Right ventricle myocardium superior (tissue), 1 donor: ENCODE measurements at regions not wholly inside any gene's neighbourhood (a gene's known extent, or its start where the extent isn't known, plus 50 kb on each side); places are given as distances from the start of the nearest gene placed in this dataset.
"Not testable (repeated sequence)": the region's sequence is repeated elsewhere in the genome, so short reads cannot be mapped to it uniquely, and the experiment has no call there.

Experiments
- ATAC-seq: fragments of 200-7000 bp; cut with Tn5 transposase; one replicate; pipeline ENCODE4 v1.9.1; 2020; ENCODE audit warnings: mild to moderate bottlenecking; ENCODE audit not compliant: poor library complexity
- DNase-seq: peaks from one replicate; pipeline ENCODE4 v3.0.0-alpha.2; 2020
- intact Hi-C: fragments of 100-400 bp; cut with DNase I; formaldehyde crosslinking; loops from one replicate; pipeline ENCODE4 v1.11.2; 2022
- donor health status: DM: no; HTN: yes; CAD: no; lungs with severe emphysema.

GRCh38 chr13:26480246-26480855, 77.1 kb upstream of the WASF3 start:
- intact Hi-C loops = loop anchor here (5.0 kb wide), 1 partner anchor 217 kb away; no protein-coding TSS in a partner anchor
- DNase-seq (no peak), ATAC-seq (no peak)

GRCh38 chr13:26482451-26483197, 74.9 kb upstream of the WASF3 start:
- DNase-seq = no peak
- intact Hi-C loops = loop anchor here (5.0 kb wide), 1 partner anchor 215 kb away; no protein-coding TSS in a partner anchor
- ATAC-seq = peak; percentile 39

- ATAC-seq (no peak), DNase-seq (no peak)
- intact Hi-C loops = loop anchor here (5.0 kb wide), 1 partner anchor 214 kb away; no protein-coding TSS in a partner anchor
Measured at GRCh38 chr13:26483546-26483945, 73.9 kb upstream of the WASF3 start.

GRCh38 chr13:26484196-26484595, 73.3 kb upstream of the WASF3 start:
- ATAC-seq (no peak), DNase-seq (no peak)
- intact Hi-C loops = loop anchor here (5.0 kb wide), 1 partner anchor 213 kb away; no protein-coding TSS in a partner anchor

GRCh38 chr13:26485288-26485687, 72.2 kb upstream of the WASF3 start:
- ATAC-seq (no peak), DNase-seq (no peak)
- intact Hi-C loops = no loop called here

- peak; percentile 57 for ATAC-seq
- DNase-seq = no peak
- intact Hi-C loops = no loop called here
Measured at GRCh38 chr13:26485786-26486185, 71.7 kb upstream of the WASF3 start.

GRCh38 chr13:26486550-26486949, 70.9 kb upstream of the WASF3 start:
- ATAC-seq (peak; percentile 91), DNase-seq (peak; percentile 62)
- intact Hi-C loops = no loop called here

- DNase-seq (no peak), ATAC-seq (no peak)
- intact Hi-C loops = no loop called here
Measured at GRCh38 chr13:26487781-26488180, 69.7 kb upstream of the WASF3 start.

GRCh38 chr13:26488236-26489003, 69.1 kb upstream of the WASF3 start:
- intact Hi-C loops = no loop called here
- no peak for DNase-seq
- ATAC-seq = no peak

- ATAC-seq, intact Hi-C loops, DNase-seq: not testable (repeated sequence)
Measured at GRCh38 chr13:26492301-26492700, 65.2 kb upstream of the WASF3 start.

GRCh38 chr13:26494571-26495195, 62.8 kb upstream of the WASF3 start:
- no peak for ATAC-seq
- intact Hi-C loops = no loop called here
- DNase-seq = no peak

- intact Hi-C loops = loop anchor here (2.0 kb wide), 1 partner anchor 311 kb away; no protein-coding TSS in a partner anchor
- no peak for DNase-seq
- no peak for ATAC-seq
Measured at GRCh38 chr13:26495750-26496149, 61.7 kb upstream of the WASF3 start.

GRCh38 chr13:26497968-26498511, 59.4 kb upstream of the WASF3 start:
- intact Hi-C loops = loop anchor here (2.0 kb wide), 1 partner anchor 313 kb away; no protein-coding TSS in a partner anchor
- DNase-seq (no peak), ATAC-seq (no peak)

GRCh38 chr13:26498656-26499601, 58.6 kb upstream of the WASF3 start:
- intact Hi-C loops = no loop called here
- peak; percentile 36 for ATAC-seq
- DNase-seq = no peak

GRCh38 chr13:26500618-26501320, 56.7 kb upstream of the WASF3 start:
- no peak for DNase-seq
- ATAC-seq = no peak
- intact Hi-C loops = no loop called here

- ATAC-seq (no peak), DNase-seq (no peak)
- intact Hi-C loops = no loop called here
Measured at GRCh38 chr13:26501641-26502040, 55.8 kb upstream of the WASF3 start.

GRCh38 chr13:26502826-26503225, 54.7 kb upstream of the WASF3 start:
- intact Hi-C loops = no loop called here
- ATAC-seq (peak; percentile 52), DNase-seq (no peak)
